Epithelial cell of proximal tubule (primary cell): ENCODE measurements at regions not wholly inside any gene's neighbourhood (a gene's known extent, or its start where the extent isn't known, plus 50 kb on each side); places are given as distances from the start of the nearest gene placed in this dataset.

Experiments
- DNase-seq: peaks from one replicate; pipeline ENCODE4 v3.0.0-alpha.2; 2011; ENCODE audit warnings: low read depth
- H3K4me3 ChIP-seq: 2 replicates; pipeline ENCODE4 v1.5.1; 2011; ENCODE audit warnings: low read depth, mild to moderate bottlenecking, low read length
- TF ChIP-seq, protein P1 (sequence below): conservative IDR thresholded peaks from 2 replicates; pipeline ENCODE4 v1.5.1; 2012; ENCODE audit warnings: low read depth, mild to moderate bottlenecking, low read length

DNA sequence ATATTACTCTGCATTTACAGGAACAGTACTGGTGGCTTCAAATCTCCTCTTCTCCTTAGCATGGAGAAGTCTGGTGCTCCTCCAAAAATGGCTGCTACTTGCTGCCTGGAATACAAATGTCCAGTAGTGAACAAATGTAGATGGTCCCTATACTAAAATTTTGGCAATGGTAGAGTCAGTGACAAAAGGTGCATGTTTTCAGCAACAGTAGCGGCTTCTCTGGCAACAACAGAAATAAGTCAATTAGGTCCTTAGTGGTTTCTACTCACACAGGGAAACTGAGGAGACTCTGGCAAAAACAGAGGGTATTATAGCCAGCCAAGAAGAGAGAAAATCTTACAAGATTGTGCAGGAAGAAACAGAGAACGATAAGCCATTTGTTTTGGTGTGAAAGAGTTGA is 1368.4 kb upstream of the ADGRL3 start:
- H3K4me3 ChIP-seq, result no peak overlapping the region
- DNase-seq, result no peak
- TF ChIP-seq, protein P1, sequence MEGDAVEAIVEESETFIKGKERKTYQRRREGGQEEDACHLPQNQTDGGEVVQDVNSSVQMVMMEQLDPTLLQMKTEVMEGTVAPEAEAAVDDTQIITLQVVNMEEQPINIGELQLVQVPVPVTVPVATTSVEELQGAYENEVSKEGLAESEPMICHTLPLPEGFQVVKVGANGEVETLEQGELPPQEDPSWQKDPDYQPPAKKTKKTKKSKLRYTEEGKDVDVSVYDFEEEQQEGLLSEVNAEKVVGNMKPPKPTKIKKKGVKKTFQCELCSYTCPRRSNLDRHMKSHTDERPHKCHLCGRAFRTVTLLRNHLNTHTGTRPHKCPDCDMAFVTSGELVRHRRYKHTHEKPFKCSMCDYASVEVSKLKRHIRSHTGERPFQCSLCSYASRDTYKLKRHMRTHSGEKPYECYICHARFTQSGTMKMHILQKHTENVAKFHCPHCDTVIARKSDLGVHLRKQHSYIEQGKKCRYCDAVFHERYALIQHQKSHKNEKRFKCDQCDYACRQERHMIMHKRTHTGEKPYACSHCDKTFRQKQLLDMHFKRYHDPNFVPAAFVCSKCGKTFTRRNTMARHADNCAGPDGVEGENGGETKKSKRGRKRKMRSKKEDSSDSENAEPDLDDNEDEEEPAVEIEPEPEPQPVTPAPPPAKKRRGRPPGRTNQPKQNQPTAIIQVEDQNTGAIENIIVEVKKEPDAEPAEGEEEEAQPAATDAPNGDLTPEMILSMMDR, result no peak

DNA sequence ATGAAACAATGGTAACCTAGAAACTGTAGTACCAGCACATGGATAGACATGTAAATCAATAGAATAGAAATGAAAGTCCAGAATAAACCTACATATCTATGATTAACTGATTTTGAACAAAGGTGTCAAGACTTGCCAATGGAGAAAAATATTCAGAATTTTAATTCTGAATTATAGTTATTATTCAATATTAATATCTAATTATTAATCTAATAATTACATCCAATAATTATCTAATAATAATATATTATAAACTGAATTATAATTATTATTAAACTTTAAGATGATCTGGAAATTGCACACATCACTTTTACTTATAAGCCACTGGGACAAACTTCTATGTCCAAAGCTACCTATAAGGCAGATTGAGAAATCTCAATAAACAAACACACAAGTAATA is 1365.2 kb upstream of the ADGRL3 start:
- TF ChIP-seq, protein P1, result no peak
- H3K4me3 ChIP-seq, result no peak overlapping the region
- no peak for DNase-seq

DNA sequence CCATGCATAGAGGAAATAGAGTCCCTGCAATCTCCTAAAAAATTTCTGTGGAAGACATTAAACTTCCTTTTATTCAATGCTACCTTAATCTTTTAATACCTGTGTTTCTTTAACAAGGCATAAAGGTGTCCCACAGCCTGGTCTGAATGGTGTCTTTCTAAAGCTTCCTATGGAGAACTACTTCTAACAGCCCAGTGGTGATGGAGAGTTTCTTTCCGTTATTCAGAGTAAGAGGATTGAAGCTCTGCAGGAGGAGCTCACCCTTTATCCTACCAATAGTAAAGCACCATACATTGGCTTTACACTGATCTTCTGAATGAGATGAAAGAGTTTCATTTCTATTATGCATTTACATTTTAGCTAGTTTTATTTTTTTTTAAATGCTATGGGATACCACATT is 1362.4 kb upstream of the ADGRL3 start:
- no peak overlapping the region for H3K4me3 ChIP-seq
- no peak for DNase-seq
- TF ChIP-seq, protein P1, result no peak

DNA sequence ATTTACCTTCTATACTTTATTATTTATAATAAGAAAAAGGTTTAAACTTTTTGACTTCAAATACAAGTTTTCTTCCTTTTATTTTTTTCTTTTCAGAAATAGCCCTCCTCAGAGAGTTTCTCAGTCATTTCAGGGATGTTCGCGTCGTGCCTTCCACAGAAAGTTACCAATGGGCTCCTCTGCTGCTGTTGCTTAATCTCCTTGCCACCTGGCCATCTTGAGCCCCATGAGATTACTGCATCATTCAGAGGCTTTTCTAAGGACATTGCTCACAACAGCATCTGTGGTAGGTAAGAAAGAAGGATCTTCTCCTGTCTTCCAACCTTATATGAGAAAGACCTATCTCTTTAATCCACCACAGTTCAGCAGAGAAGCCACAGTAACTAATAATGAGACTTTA is 1361.9 kb upstream of the ADGRL3 start:
- TF ChIP-seq, protein P1, result no peak
- H3K4me3 ChIP-seq, result no peak overlapping the region
- DNase-seq, result no peak

DNA sequence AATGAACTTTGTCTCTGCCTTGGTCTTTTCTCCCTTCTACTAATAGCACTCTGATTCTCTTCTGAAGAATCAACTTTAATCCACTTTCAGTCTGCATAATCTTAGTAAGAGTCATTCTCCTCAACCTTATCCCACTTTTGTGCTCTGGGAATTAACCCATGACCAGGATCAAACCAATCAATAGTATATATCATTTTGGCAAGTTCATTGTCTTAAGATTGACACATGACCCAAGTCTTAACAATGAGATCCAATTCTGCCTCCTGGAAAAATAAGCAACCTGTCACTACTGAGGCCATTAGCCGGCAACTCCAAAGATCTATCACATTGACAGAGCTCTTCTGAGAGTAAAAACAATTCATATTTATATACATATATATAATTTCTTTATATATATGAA is 1358.4 kb upstream of the ADGRL3 start:
- no peak overlapping the region for H3K4me3 ChIP-seq
- TF ChIP-seq, protein P1, result no peak
- DNase-seq, result no peak

DNA sequence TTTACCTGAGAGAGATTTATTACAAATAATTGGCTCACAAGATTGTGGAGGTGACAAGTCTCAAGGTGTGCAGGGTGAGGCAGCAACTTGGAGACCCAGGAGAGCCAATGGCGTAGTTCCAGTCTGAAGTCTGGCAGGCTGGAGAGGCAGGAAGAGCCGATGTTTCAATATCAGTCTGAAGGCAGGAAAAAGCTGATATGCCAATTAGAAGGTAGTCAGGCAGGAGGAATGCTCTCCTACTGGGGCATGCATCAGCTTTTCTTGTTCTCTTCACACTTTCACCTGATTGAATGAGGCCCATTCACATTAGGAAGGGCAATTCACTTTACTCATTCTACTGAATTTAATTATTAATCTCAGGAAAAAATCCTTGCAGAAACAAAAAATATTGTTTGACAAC is 1351.7 kb upstream of the ADGRL3 start:
- TF ChIP-seq, protein P1, result no peak
- DNase-seq, result no peak
- H3K4me3 ChIP-seq, result no peak overlapping the region

DNA sequence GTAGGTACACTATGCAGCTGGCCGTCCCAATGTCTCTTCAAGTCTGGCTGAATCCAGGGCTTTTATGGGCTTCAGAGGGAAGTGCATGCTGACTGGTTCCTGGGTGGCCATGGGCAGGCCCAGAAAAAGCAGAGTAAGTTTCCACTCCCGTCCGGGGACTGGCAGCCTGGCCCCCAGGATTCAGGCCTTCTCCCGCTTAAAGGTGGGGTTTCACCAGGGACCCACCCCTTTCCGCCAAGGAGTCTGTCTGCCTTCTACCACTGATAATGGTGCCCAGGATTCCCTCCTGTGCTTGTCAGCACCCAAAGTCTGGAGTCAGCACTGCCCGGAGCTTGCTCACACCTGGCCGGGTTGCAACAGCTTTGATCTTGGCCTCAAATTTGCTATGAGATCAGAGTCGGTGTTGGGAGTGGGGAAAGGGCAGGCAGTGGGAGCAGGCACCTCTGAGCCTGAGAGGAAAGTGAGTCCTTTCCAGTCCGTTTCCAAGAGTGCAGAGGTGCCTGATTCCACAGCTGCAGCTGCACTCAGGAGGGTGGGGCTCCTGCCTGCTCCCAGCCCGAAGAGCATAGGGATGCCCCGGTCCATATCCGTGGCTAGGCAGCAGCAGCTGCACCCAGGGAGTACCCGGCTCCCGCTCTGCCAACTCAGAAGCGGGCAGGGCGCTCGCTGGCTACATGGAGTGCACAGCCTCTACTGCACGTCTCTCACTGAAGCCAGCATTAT is 1344.3 kb upstream of the ADGRL3 start:
- TF ChIP-seq, protein P1, result no peak
- no peak for DNase-seq
- H3K4me3 ChIP-seq, result no peak overlapping the region
